Ascending aorta (tissue), 2 donors: ENCODE measurements at regions not wholly inside any gene's neighbourhood (a gene's known extent, or its start where the extent isn't known, plus 50 kb on each side); places are given as distances from the start of the nearest gene placed in this dataset.

ENCODE experiments used
- DNase-seq, 2 donors: peaks; one replicate each; pipeline ENCODE4 v3.0.0-alpha.2; 2019; ENCODE audit warnings: low spot score in 2 of 2
- H3K27ac ChIP-seq, 2 donors: fragments of 200-600 bp; sonication (generic); one replicate each; pipeline ENCODE4 v1.5.1; 2016 to 2017; ENCODE audit warnings: mild to moderate bottlenecking in 1 of 2
- H3K27me3 ChIP-seq: fragments of 200-600 bp; sonication (generic); one replicate; pipeline ENCODE4 v1.5.1; 2017
- H3K36me3 ChIP-seq, 2 donors: fragments of 200-600 bp; sonication (generic); one replicate each; pipeline ENCODE4 v1.5.1; 2016
- H3K4me1 ChIP-seq, 2 donors: fragments of 200-600 bp; sonication (generic); one replicate each; pipeline ENCODE4 v1.5.1; 2016 to 2017; ENCODE audit warnings: mild to moderate bottlenecking in 1 of 2
- H3K4me3 ChIP-seq, 2 donors: fragments of 200-600 bp; sonication (generic); one replicate each; pipeline ENCODE4 v1.5.1; 2016 to 2017; ENCODE audit warnings: mild to moderate bottlenecking in 1 of 2
- H3K9me3 ChIP-seq, 2 donors: fragments of 200-600 bp; sonication (generic); one replicate each; pipeline ENCODE4 v1.5.1; 2016
- CTCF ChIP-seq, 3 experiments: fragments of 200-600 bp in 2 of 3; fragments of 450-650 bp in 1 of 3; sonication (generic) in 2 of 3; IDR thresholded peaks; one replicate each; pipeline ENCODE4 v1.5.1; 2016 to 2019; ENCODE audit warnings: antibody characterized with exemption in 3 of 3, mild to moderate bottlenecking in 1 of 3, moderate library complexity in 1 of 3
- intact Hi-C: fragments of 100-400 bp; cut with DNase I; formaldehyde crosslinking; loops from one replicate; pipeline ENCODE4 v1.15.1; 2023

DNA sequence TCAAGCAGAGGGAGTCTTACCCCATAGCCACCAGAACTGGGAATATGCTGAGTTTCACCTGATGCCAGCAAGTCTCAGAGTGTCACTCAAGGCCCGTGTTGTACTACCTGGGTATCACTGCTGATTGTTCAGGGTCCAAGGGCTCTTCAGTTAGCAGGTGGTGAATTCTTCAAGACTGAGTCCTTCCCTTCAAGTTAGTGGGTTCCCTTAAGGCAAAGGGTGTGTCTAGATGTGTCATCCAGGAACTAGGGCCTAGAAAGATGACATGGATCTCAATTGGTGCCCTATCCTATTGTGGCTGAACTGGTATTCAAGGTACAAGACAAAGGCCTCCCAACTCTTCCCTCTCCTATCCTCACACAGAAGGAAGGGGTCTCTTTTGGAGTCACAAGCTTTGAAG, 159.9 kb upstream of the DIPK2B start:
- TF ChIP-seq CTCF (IDR thresholded peaks at IDR 0.05): no peak
- Histone ChIP-seq H3K4me1 (peaks cover 0 to 3% of the 10 kb centered on the region in 2 donors), H3K9me3 (peaks cover 0 to 5% of the 10 kb centered on the region in 2 donors), H3K27ac (no peak overlapping the region), H3K4me3 (no peak overlapping the region), H3K36me3 (no peaks in the 10 kb centered on the region), H3K27me3 (no peaks in the 10 kb centered on the region)
- intact Hi-C loops: no loop called here
- no peak for DNase-seq

GRCh38 chrX:45358392-45358791, 157.7 kb upstream of the DIPK2B start:
- Histone ChIP-seq H3K4me3 (no peak overlapping the region), H3K9me3 (peaks cover 0 to 5% of the 10 kb centered on the region in 2 donors), H3K4me1 (peaks cover 0 to 3% of the 10 kb centered on the region in 2 donors), H3K27me3 (no peaks in the 10 kb centered on the region), H3K36me3 (no peaks in the 10 kb centered on the region), H3K27ac (no peak overlapping the region)
- intact Hi-C loops: loop anchor here (10.0 kb wide), 1 partner anchor 146 kb away; no protein-coding TSS in a partner anchor
- DNase-seq: no peak
- TF ChIP-seq CTCF (IDR thresholded peaks at IDR 0.05): no peak

- no peak for TF ChIP-seq CTCF (IDR thresholded peaks at IDR 0.05)
- intact Hi-C loops: loop anchor here (10.0 kb wide), 1 partner anchor 151 kb away; no protein-coding TSS in a partner anchor
- no peak for DNase-seq
- H3K4me3 ChIP-seq: no peak overlapping the region
- H3K9me3 ChIP-seq: peaks cover 5 to 6% of the 10 kb centered on the region in 2 donors
- H3K27me3 ChIP-seq: no peaks in the 10 kb centered on the region
- no peaks in the 10 kb centered on the region for H3K4me1 ChIP-seq
- H3K36me3 ChIP-seq: no peaks in the 10 kb centered on the region
- H3K27ac ChIP-seq: peak overlapping the region in 1 of 2 donors; percentile 8
Measured at GRCh38 chrX:45353456-45353855, 152.8 kb upstream of the DIPK2B start.

DNA sequence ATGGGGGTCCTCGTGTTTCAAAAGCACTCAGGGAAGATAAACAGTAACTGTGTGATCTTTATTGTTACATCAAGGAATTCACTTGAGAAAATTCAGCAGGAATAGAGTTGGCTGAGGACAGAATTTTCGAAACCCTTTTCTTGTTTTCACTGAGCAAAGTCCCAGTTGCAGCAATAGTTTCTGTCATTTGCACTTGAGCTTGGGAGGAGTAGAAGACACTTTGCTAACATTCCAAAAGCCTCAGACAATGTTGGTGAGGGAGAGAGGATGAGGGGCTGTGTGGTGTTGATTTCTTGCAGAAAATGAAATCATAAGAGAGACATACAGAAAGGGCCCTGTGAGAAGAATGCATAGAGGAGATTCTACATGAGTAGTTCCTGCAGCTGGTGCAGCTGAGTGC, 151.9 kb upstream of the DIPK2B start:
- Histone ChIP-seq H3K36me3 (no peaks in the 10 kb centered on the region), H3K4me3 (no peak overlapping the region), H3K4me1 (no peaks in the 10 kb centered on the region), H3K9me3 (peaks cover 5 to 6% of the 10 kb centered on the region in 2 donors), H3K27ac (peak overlapping the region in 1 of 2 donors; percentile 39), H3K27me3 (no peaks in the 10 kb centered on the region)
- intact Hi-C loops: loop anchor here (10.0 kb wide), 1 partner anchor 152 kb away; no protein-coding TSS in a partner anchor
- DNase-seq: no peak
- TF ChIP-seq CTCF (IDR thresholded peaks at IDR 0.05): no peak

DNA sequence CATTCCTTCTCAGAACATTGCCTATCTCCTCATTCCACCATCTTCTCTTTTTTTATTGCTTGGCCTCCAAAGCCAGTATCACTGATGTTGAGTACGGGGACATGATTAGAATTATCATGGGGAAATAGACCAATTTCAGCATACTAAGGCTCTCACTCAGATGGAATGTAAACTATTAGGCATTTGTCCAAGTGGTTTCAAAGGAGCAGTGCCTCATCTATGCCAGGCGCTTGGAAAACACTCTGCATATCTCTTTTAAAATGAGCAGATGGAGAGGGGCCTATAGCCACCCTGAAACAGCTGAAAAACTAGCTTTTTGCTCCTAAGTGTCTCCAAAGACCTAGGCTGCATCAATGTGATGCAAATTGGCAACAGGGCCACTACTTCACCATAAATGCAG, 150.8 kb upstream of the DIPK2B start:
- Histone ChIP-seq H3K36me3 (no peaks in the 10 kb centered on the region), H3K4me3 (no peak overlapping the region), H3K9me3 (peaks cover 2 to 6% of the 10 kb centered on the region in 2 donors), H3K4me1 (no peaks in the 10 kb centered on the region), H3K27ac (peak overlapping the region in 1 of 2 donors; percentile 39), H3K27me3 (no peaks in the 10 kb centered on the region)
- TF ChIP-seq CTCF (IDR thresholded peaks at IDR 0.05): no peak
- DNase-seq: no peak
- intact Hi-C loops: loop anchor here (10.0 kb wide), 1 partner anchor 153 kb away; no protein-coding TSS in a partner anchor

GRCh38 chrX:45348296-45348695, 147.6 kb upstream of the DIPK2B start:
- Histone ChIP-seq H3K9me3 (peaks cover 0 to 6% of the 10 kb centered on the region in 2 donors), H3K27me3 (no peaks in the 10 kb centered on the region), H3K27ac (no peak overlapping the region), H3K36me3 (no peaks in the 10 kb centered on the region), H3K4me1 (no peaks in the 10 kb centered on the region), H3K4me3 (no peak overlapping the region)
- intact Hi-C loops: no loop called here
- no peak for TF ChIP-seq CTCF (IDR thresholded peaks at IDR 0.05)
- no peak for DNase-seq
